Testis (tissue), 2 donors: ENCODE measurements at regions not wholly inside any gene's neighbourhood (a gene's known extent, or its start where the extent isn't known, plus 50 kb on each side); places are given as distances from the start of the nearest gene placed in this dataset.

Experiments used
- CTCF ChIP-seq, 3 experiments: fragments of 450-650 bp in 2 of 3; fragments of 200-600 bp in 1 of 3; sonication (generic) in 1 of 3; IDR thresholded peaks; one replicate each; pipeline ENCODE4 v1.5.1; 2016 to 2019; ENCODE audit warnings: antibody characterized with exemption in 3 of 3, mild to moderate bottlenecking in 2 of 3, moderate library complexity in 1 of 3
- POLR2A ChIP-seq: fragments of 450-650 bp; IDR thresholded peaks from one replicate; pipeline ENCODE4 v1.6.1; 2017; ENCODE audit warnings: antibody characterized with exemption, mild to moderate bottlenecking, moderate library complexity

DNA sequence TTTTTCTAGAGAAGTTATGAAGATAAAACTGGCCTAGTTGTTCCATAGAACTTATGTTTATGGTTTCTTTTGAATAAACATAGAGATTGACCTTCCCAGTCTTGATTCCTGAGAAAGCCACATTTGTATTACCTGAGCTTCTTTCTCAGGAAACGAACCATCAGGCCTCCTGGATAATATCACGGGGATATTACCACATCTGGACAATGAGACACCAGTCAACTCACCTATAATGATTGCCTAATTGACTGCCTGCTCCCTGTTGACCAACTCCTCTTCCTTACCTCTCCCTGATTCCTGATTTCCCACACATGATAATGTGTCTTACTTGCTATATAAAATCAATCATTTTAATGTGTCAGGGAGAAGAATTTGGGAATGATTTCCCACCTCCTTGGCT lies 822.7 kb downstream of the LRFN5 start:
- TF ChIP-seq CTCF (IDR thresholded peaks at IDR 0.05): no peak
- TF ChIP-seq POLR2A: no peak
